ENCODE measurements at regions not wholly inside any gene's neighbourhood (a gene's known extent, or its start where the extent isn't known, plus 50 kb on each side); places are given as distances from the start of the nearest gene placed in this dataset.

GRCh38 chr7:54615-55014 lies 137.8 kb upstream of the FAM20C start:
- TF ChIP-seq, protein P1, sequence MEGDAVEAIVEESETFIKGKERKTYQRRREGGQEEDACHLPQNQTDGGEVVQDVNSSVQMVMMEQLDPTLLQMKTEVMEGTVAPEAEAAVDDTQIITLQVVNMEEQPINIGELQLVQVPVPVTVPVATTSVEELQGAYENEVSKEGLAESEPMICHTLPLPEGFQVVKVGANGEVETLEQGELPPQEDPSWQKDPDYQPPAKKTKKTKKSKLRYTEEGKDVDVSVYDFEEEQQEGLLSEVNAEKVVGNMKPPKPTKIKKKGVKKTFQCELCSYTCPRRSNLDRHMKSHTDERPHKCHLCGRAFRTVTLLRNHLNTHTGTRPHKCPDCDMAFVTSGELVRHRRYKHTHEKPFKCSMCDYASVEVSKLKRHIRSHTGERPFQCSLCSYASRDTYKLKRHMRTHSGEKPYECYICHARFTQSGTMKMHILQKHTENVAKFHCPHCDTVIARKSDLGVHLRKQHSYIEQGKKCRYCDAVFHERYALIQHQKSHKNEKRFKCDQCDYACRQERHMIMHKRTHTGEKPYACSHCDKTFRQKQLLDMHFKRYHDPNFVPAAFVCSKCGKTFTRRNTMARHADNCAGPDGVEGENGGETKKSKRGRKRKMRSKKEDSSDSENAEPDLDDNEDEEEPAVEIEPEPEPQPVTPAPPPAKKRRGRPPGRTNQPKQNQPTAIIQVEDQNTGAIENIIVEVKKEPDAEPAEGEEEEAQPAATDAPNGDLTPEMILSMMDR (IDR thresholded peaks at IDR 0.05; ENCODE audit: insufficient read depth, low read depth, low read length): no peak
- no peak overlapping the region for H3K4me3 ChIP-seq (ENCODE audit: low read depth, low read length)
- no peak for DNase-seq (ENCODE audit: low read depth)
- no peaks in the 10 kb centered on the region for H3K36me3 ChIP-seq (ENCODE audit: control insufficient read depth, insufficient read depth, low read length)
- POLR2A ChIA-PET: no interaction called here
- H3K27me3 ChIP-seq (ENCODE audit: control insufficient read depth, insufficient read depth, low read length): peaks cover 7% of the 10 kb centered on the region
- CTCF ChIA-PET: interaction anchor here (1.9 to 3.4 kb wide), 2 partner anchors 10 to 11 kb away, joined by 5 to 18 read pairs; no protein-coding TSS in a partner anchor

GRCh38 chr7:55690-56248 lies 136.6 kb upstream of the FAM20C start:
- TF ChIP-seq, protein P1 (IDR thresholded peaks at IDR 0.05; ENCODE audit: insufficient read depth, low read depth, low read length): no peak
- H3K4me3 ChIP-seq (ENCODE audit: low read depth, low read length): no peak overlapping the region
- CTCF ChIA-PET: interaction anchor here (1.9 to 3.4 kb wide), 2 partner anchors 9 to 12 kb away, joined by 5 to 18 read pairs; no protein-coding TSS in a partner anchor
- no peak for DNase-seq (ENCODE audit: low read depth)
- H3K27me3 ChIP-seq (ENCODE audit: control insufficient read depth, insufficient read depth, low read length): peaks cover 5% of the 10 kb centered on the region
- H3K36me3 ChIP-seq (ENCODE audit: control insufficient read depth, insufficient read depth, low read length): no peaks in the 10 kb centered on the region
- POLR2A ChIA-PET: no interaction called here

DNA sequence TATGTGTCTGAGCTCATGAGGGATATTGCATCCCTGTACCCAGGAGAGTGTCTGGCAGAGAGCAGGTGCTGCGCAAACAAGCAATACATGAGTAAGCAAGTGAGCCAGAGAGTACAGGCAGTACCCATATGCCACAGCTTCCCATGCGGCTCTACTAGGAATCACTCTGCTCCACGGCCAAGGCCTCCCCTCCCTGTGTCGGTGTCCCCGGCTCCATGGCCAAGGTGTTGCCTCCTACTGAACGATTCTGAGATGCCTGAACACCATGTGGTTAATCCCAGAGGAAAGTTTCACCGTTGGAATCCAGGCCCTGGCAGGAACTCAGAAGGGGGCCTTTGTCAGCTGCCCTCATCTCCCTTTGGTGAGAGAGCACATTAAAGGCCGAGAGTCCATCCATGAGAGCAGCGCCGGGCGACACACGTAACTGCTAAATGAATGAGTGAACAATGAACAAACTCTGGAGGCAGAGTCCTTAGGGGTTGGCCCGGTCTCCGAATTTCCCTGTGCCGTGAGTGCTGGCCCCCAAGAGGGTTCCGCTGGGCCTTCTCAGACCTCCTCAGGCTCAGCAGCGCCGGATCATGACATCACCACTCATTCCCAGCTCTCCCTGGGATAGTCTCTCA lies 136.0 kb upstream of the FAM20C start:
- TF ChIP-seq, protein P1 (IDR thresholded peaks at IDR 0.05; ENCODE audit: insufficient read depth, low read depth, low read length): no peak
- H3K36me3 ChIP-seq (ENCODE audit: control insufficient read depth, insufficient read depth, low read length): no peaks in the 10 kb centered on the region
- H3K4me3 ChIP-seq (ENCODE audit: low read depth, low read length): no peak overlapping the region
- DNase-seq (ENCODE audit: low read depth): no peak
- ChIA-PET CTCF (interaction anchor here (1.9 to 3.4 kb wide), 2 partner anchors 8 to 13 kb away, joined by 5 to 18 read pairs; no protein-coding TSS in a partner anchor), POLR2A (no interaction called here)
- H3K27me3 ChIP-seq (ENCODE audit: control insufficient read depth, insufficient read depth, low read length): peaks cover 5% of the 10 kb centered on the region

DNA sequence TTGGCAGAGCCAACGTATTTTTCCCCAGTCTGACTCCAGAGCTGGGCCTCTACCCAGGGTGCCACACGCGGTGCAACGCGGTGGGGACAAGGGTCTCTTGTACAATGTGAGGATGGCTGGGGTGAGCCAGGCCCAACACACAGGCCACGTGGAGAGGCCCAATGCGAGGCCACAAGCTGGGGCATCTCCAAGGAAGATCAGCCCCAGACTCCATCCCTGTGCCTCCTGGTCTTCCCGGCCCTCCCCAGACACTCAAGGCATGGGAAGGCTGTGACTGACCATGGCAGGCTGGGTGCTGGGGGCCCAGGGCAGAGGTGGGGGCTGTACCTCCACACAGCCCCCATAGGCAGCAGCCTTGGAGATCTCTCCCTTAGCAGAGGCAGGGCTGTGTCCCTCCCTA lies 135.3 kb upstream of the FAM20C start:
- H3K4me3 ChIP-seq (ENCODE audit: low read depth, low read length): no peak overlapping the region
- ChIA-PET POLR2A (no interaction called here), CTCF (interaction anchor here (0.6 kb wide), 1 partner anchor 792 kb away, joined by 3 read pairs; no protein-coding TSS in a partner anchor)
- H3K36me3 ChIP-seq (ENCODE audit: control insufficient read depth, insufficient read depth, low read length): no peaks in the 10 kb centered on the region
- DNase-seq (ENCODE audit: low read depth): no peak
- peaks cover 5% of the 10 kb centered on the region for H3K27me3 ChIP-seq (ENCODE audit: control insufficient read depth, insufficient read depth, low read length)
- TF ChIP-seq, protein P1 (IDR thresholded peaks at IDR 0.05; ENCODE audit: insufficient read depth, low read depth, low read length): no peak

DNA sequence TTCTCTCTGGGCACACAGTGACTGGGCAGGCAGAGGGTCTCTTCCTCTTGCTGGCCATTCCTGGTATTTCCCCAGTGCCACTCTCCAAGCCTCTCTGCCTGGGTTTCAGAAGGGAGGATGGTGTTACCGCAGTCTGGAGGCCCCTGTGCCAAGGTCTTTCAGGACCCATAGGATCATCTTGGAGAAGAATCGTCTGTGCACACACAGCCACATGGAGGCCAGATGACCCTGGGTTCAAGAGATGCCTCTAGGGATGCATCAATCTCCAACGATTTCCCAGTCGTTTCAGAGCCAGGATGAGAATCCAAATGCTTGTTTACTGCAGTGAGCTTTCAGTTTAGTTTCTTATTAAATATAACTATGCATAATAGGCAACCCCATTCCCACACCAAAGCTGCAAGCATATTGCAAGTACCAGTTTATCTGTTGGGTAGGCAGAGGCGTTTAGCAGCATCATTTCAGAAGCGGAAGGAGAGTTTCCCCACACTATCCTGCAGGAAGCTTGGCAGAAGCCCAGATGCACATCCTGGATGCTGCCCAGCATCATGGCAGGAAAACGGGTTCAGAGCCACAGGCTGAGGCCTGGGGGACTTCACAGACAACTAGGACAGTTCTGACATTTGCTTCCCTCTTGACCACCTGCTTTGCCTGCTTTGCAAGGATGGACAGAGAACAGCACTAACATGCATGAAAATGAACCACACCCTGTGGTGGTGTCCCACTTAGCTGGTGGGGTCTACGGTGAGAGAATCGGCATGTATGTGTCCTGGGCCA lies 134.7 kb upstream of the FAM20C start:
- no peak overlapping the region for H3K4me3 ChIP-seq (ENCODE audit: low read depth, low read length)
- ChIA-PET CTCF (interaction anchor here (0.6 to 2.3 kb wide), 2 partner anchors 11 to 792 kb away, joined by 3 to 6 read pairs; no protein-coding TSS in a partner anchor), POLR2A (no interaction called here)
- no peak for DNase-seq (ENCODE audit: low read depth)
- no peaks in the 10 kb centered on the region for H3K36me3 ChIP-seq (ENCODE audit: control insufficient read depth, insufficient read depth, low read length)
- TF ChIP-seq, protein P1 (IDR thresholded peaks at IDR 0.05; ENCODE audit: insufficient read depth, low read depth, low read length): no peak
- peaks cover 5% of the 10 kb centered on the region for H3K27me3 ChIP-seq (ENCODE audit: control insufficient read depth, insufficient read depth, low read length)
